AG04450 (cell line): ENCODE measurements at regions not wholly inside any gene's neighbourhood (a gene's known extent, or its start where the extent isn't known, plus 50 kb on each side); places are given as distances from the start of the nearest gene placed in this dataset.

ENCODE experiments used
- CTCF ChIA-PET: fragments of 300-600, 350-600 bp; formaldehyde crosslinking; extraction: SDS; loops from one replicate; lab custom pipeline; 2022; ENCODE audit warnings: antibody characterized with exemption, inconsistent platforms; lab: Charles Lee
- POLR2A ChIA-PET: fragments of 350-600 bp; formaldehyde crosslinking; extraction: SDS; loops from one replicate; lab custom pipeline; 2021; ENCODE audit warnings: antibody characterized with exemption, inconsistent platforms; lab: Yijun Ruan, JAX
- DNase-seq: peaks from one replicate; pipeline ENCODE4 v3.0.0-alpha.2; 2011; ENCODE audit warnings: low read depth, low spot score
- H3K27ac ChIP-seq: one replicate; pipeline ENCODE4 v1.5.1; 2012; ENCODE audit warnings: low read depth, low read length, control low read depth
- H3K27me3 ChIP-seq: one replicate; pipeline ENCODE4 v1.6.0; 2012; ENCODE audit warnings: low read length; ENCODE audit not compliant: control insufficient read depth, insufficient read depth
- H3K4me3 ChIP-seq: 2 replicates; pipeline ENCODE4 v1.5.1; 2011; ENCODE audit warnings: mild to moderate bottlenecking, low read depth, low read length, control low read depth
- H3K9me3 ChIP-seq: 2 replicates; pipeline ENCODE4 v1.5.1; 2012; ENCODE audit warnings: low read length; ENCODE audit not compliant: control insufficient read depth, insufficient read depth
- CTCF ChIP-seq: IDR thresholded peaks from 2 replicates; pipeline ENCODE4 v1.5.1; 2011; ENCODE audit warnings: low read depth, low read length, control low read depth, inconsistent platforms

- no peak for TF ChIP-seq CTCF
- DNase-seq = no peak
- ChIA-PET CTCF (interaction anchor here (0.6 kb wide), 1 partner anchor 42 kb away, joined by 4 read pairs; no protein-coding TSS in a partner anchor), POLR2A (no interaction called here)
- no peak overlapping the region for H3K4me3 ChIP-seq
- H3K27me3 ChIP-seq = no peaks in the 10 kb centered on the region
- H3K9me3 ChIP-seq = peaks cover 85% of the 10 kb centered on the region
- H3K27ac ChIP-seq = no peak overlapping the region
These were observed 330.8 kb downstream of the NPHP4 start for GRCh38 chr1:5661196-5662085.

- no peaks in the 10 kb centered on the region for H3K27me3 ChIP-seq
- CTCF ChIA-PET = interaction anchor here (0.6 kb wide), 1 partner anchor 43 kb away, joined by 4 read pairs; no protein-coding TSS in a partner anchor
- DNase-seq = no peak
- POLR2A ChIA-PET = no interaction called here
- no peak overlapping the region for H3K27ac ChIP-seq
- peaks cover 76% of the 10 kb centered on the region for H3K9me3 ChIP-seq
- H3K4me3 ChIP-seq = no peak overlapping the region
- no peak for TF ChIP-seq CTCF
These were observed 331.9 kb downstream of the NPHP4 start for GRCh38 chr1:5660141-5660935.

DNA sequence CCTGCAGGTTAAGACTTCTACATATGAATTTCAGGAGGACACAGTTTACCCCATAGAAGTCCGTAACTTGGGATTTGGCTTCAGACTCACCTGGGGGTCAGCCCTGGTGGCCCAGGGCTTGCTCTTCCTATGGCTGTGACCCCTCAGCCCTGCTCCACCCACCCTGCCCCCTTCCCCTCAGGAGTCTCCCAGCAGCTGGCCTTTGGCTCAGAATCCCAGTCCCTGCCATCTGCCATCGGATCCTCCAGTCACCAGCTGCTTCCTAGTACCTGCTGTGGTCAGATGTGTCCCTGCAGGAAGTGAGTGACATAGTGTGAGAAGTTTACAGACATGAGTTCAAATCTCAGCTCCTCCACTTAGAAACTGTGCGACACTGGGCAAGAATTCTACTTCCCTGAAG, 332.6 kb downstream of the NPHP4 start:
- POLR2A ChIA-PET = no interaction called here
- no peak overlapping the region for H3K27ac ChIP-seq
- TF ChIP-seq CTCF = no peak
- H3K27me3 ChIP-seq = no peaks in the 10 kb centered on the region
- DNase-seq = no peak
- peaks cover 69% of the 10 kb centered on the region for H3K9me3 ChIP-seq
- CTCF ChIA-PET = no interaction called here
- H3K4me3 ChIP-seq = no peak overlapping the region

GRCh38 chr1:5658340-5659316, 333.6 kb downstream of the NPHP4 start:
- H3K27me3 ChIP-seq = no peaks in the 10 kb centered on the region
- no peak overlapping the region for H3K4me3 ChIP-seq
- no peak overlapping the region for H3K27ac ChIP-seq
- no peak for TF ChIP-seq CTCF
- CTCF ChIA-PET = no interaction called here
- DNase-seq = no peak
- peaks cover 60% of the 10 kb centered on the region for H3K9me3 ChIP-seq
- POLR2A ChIA-PET = no interaction called here
